ENCODE measurements at regions not wholly inside any gene's neighbourhood (a gene's known extent, or its start where the extent isn't known, plus 50 kb on each side); places are given as distances from the start of the nearest gene placed in this dataset.

DNA sequence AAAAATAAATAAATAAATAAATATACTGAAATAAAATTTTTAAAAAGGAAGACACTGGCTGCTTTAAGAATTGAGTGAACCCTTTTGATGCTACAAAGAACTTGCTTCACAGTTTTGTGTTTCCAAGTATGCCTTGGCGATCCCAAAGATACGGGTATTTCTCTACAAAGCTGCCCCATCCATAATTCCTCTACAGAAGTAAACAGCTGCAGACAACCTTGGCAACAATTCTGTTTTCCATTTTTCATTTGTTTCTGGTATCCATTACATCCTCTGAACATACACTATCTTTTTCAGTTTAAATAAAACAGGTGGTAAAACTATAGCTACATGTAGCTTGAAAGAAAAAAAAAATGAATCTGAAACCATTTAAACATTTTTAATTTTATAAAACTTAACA is 552.8 kb upstream of the KLHL29 start:
- TF ChIP-seq YY1 (IDR thresholded peaks at IDR 0.05; ENCODE audit: insufficient read depth, insufficient read length) (no peak), SUZ12 (IDR thresholded peaks at IDR 0.05; ENCODE audit: extremely low read depth, insufficient read depth, insufficient read length) (no peak)
